IPS-18c (cell line): ENCODE measurements at regions not wholly inside any gene's neighbourhood (a gene's known extent, or its start where the extent isn't known, plus 50 kb on each side); places are given as distances from the start of the nearest gene placed in this dataset.

Source experiments
- H3K4me3 ChIP-seq: 2 replicates; pipeline ENCODE4 v1.7.0; 2013; ENCODE audit warnings: low read depth, mild to moderate bottlenecking, low read length, moderate library complexity; ENCODE audit not compliant: insufficient read depth
- H3K9me3 ChIP-seq: one replicate; pipeline ENCODE4 v1.6.1; 2013; ENCODE audit warnings: mild to moderate bottlenecking, low read length, moderate library complexity; ENCODE audit not compliant: control insufficient read depth, insufficient read depth

GRCh38 chr5:168218746-168219145, 72.7 kb upstream of the WWC1 start:
- H3K4me3 ChIP-seq = no peak overlapping the region

DNA sequence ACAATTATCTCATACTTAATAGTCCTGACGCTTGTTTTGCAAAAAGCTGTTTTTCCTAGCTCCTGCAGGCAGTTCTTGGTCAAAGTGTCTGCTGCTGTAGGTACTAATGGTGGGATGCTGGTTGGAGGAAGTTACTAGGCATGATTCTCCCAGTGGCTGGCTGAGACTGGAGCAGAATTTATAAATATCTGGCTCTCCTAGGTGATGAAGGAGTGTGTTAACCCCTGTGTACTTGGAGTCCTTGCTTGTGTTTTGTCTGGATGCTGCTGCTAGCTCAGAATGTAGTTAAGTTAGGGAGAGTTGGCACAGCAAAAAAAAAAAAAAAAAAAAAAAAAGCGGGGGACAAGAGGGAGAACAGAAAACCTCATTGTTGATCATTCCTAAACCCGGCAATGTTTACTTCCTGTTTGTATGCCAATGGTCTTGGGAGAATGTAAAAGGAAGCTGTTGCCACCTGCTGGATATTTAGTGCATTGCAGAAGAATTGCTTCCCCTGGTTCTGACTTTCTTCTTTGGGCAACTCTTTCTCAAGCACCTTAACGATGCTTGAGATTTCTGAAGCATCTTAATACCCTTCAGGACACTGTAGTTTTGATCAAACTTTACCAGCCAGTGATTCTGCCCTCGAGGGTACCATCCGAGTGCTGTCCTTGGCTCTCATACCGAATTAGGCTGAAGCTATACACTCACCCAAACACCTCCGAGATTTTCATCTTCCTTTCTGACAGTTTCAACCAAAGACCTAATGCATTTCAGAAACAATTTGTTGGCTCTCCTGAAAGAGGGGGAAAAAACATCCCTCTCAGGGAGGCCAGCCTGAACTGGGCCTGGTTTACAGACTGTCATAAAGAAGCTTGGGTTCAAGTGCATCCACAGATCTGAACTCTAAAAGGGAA, 71.7 kb upstream of the WWC1 start:
- H3K9me3 ChIP-seq = no peaks in the 10 kb centered on the region
- H3K4me3 ChIP-seq = no peak overlapping the region

More at GRCh38 chr5:168218746-168219145, 72.7 kb upstream of the WWC1 start:
- no peaks in the 10 kb centered on the region for H3K9me3 ChIP-seq

GRCh38 chr5:168224085-168224484, 67.4 kb upstream of the WWC1 start:
- Histone ChIP-seq H3K9me3 (peaks cover 3% of the 10 kb centered on the region), H3K4me3 (no peak overlapping the region)

- no peak overlapping the region for H3K4me3 ChIP-seq
- peaks cover 3% of the 10 kb centered on the region for H3K9me3 ChIP-seq
These were observed 65.4 kb upstream of the WWC1 start for GRCh38 chr5:168226012-168226411.

DNA sequence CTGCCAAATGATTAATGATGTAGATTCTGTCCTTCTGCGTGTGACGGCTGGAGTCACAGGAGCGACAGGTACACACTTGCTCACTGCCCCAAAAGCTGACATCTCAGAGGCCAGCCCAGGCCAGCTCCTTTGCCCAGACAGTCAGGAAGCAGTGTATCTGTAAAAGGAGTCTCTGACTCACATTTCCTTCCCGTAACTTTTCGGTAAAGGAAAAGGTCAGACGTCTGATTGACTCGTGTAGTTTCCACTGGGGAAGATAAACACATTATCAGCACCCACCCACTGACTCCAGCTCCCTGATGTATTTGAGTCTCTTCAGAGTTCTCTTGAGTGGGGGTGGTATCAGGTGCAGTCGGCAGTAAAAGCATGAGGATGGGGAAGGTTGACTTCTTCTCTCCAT, 64.4 kb upstream of the WWC1 start:
- Histone ChIP-seq H3K4me3 (no peak overlapping the region), H3K9me3 (peaks cover 3% of the 10 kb centered on the region)

DNA sequence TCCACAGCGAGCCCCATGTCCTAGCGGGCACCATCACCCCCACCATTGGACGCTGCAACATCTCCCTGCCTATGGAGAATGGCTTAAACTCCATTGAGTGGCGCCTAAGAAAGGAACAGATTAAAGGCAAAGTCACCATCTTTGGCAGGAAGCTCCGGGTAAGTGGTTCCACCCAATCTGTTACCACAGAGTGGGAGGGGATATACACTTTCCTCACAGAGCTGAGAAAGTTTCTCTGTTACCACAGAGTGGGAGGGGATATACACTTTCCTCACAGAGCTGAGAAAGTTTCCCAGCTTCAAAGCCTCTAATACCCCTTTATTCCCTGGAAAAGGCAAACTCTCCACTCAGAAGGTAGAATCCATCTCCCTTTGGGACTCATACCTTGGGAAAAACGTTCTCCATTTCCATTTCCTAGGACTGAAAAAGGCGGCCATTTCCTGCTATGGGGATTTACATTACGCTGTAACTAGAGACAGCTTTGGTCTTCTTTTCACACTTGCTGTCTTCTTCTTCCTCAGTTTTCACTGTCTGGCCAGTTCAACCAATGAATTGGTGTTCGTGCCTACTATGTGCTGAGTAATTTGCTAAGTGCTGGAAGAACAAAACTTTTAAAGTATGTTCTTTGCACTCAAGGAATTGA, 63.4 kb upstream of the WWC1 start:
- H3K4me3 ChIP-seq = no peak overlapping the region
- H3K9me3 ChIP-seq = peaks cover 3% of the 10 kb centered on the region

DNA sequence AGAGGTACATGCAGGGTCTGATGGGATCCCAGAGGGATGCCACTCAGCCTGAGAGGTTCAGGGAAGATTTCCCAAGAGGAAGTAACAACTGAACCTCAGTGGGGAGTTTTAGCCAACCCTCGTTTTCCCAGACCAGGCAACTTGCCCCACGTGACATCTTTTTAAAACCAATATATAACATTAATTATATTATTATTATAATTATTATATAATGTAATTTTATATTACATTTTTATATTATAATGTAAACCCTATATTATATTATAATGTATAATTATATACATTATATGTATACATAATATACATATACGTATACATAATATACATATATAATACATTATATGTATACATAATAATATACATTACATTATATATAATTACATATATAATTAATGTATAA, 62.8 kb upstream of the WWC1 start:
- no peak overlapping the region for H3K4me3 ChIP-seq
- H3K9me3 ChIP-seq = peaks cover 3% of the 10 kb centered on the region

DNA sequence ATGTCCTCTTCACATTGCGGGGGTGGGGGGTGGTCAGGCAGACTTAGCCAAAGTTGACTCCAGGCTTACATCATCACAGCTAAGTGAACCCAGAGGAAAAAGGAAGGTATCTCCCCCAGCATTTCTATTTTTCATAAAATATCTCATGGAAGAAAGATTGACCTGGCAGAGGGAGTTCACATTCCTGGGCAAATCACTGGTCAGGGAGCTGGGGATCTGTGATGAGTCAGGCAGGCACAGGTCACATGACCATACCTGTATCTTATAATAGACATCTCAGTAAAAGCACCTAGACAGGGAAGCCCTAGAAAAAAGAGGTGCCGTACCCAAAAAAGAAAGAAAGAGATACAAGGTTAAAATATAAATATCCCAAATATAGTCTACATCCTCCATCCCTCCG, 57.3 kb upstream of the WWC1 start:
- Histone ChIP-seq H3K9me3 (no peaks in the 10 kb centered on the region), H3K4me3 (no peak overlapping the region)

DNA sequence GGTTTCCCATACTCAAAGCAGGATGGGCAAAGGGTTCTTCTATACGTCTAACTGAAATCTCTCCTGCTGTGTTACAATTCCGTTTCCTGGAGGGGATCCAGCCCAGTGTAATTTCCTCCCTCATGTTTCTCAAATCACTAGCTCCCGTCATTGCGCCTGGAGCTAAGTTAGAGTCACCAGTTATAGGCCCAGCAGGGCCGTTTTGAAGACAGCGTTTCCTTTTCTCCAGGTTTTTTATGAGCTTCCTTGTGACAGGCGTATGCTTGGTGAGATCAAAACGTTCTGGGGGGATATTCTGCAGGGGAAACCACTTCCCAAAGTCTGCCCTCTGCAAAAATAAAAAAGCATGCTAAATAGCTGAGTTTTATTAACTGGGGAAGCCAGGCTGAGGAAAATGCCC, 53.0 kb upstream of the WWC1 start:
- no peak overlapping the region for H3K4me3 ChIP-seq
- no peaks in the 10 kb centered on the region for H3K9me3 ChIP-seq

DNA sequence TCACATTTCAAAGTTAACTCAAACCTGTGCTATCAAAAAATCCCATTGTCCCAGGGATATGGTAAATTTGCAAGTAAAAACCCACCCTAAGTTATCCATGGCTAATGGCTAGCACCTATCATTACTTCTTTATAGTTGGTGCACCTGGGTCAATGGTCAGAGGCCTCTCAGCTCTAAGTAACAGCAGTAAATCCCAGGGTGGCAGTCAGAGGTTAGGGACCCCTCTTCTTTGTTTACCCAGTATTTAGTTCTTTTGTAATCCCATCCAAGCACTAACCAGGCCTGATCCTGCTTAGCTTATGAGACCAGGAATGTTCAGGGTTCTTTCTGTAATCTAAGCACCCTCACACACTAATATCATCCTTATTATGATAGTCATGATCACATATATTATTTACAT, 52.1 kb upstream of the WWC1 start:
- H3K9me3 ChIP-seq = no peaks in the 10 kb centered on the region

More for the DNA sequence above, 52.1 kb upstream of the WWC1 start:
- no peak overlapping the region for H3K4me3 ChIP-seq
